ENCODE measurements at regions not wholly inside any gene's neighbourhood (a gene's known extent, or its start where the extent isn't known, plus 50 kb on each side); places are given as distances from the start of the nearest gene placed in this dataset.

GRCh38 chr2:71794611-71795010 is 341.2 kb downstream of the DYSF start:
- Mint-ChIP-seq H3K9me3 (no peaks in the 10 kb centered on the region), H3K27me3 (ENCODE audit: low read depth) (peaks cover 72% of the 10 kb centered on the region), H3K36me3 (ENCODE audit: low read depth) (no peaks in the 10 kb centered on the region), H3K4me3 (no peak overlapping the region), H3K27ac (no peak overlapping the region), H3K4me1 (peaks cover 36% of the 10 kb centered on the region)
- TF ChIP-seq, protein P1, sequence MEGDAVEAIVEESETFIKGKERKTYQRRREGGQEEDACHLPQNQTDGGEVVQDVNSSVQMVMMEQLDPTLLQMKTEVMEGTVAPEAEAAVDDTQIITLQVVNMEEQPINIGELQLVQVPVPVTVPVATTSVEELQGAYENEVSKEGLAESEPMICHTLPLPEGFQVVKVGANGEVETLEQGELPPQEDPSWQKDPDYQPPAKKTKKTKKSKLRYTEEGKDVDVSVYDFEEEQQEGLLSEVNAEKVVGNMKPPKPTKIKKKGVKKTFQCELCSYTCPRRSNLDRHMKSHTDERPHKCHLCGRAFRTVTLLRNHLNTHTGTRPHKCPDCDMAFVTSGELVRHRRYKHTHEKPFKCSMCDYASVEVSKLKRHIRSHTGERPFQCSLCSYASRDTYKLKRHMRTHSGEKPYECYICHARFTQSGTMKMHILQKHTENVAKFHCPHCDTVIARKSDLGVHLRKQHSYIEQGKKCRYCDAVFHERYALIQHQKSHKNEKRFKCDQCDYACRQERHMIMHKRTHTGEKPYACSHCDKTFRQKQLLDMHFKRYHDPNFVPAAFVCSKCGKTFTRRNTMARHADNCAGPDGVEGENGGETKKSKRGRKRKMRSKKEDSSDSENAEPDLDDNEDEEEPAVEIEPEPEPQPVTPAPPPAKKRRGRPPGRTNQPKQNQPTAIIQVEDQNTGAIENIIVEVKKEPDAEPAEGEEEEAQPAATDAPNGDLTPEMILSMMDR (IDR thresholded peaks at IDR 0.05; ENCODE audit: unreplicated experiment in 3 of 3), result no peak

- TF ChIP-seq, protein P1 (IDR thresholded peaks at IDR 0.05; ENCODE audit: unreplicated experiment in 3 of 3), result no peak
- Mint-ChIP-seq H3K4me3 (no peak overlapping the region), H3K27me3 (ENCODE audit: low read depth) (peaks cover 72% of the 10 kb centered on the region), H3K9me3 (no peaks in the 10 kb centered on the region), H3K4me1 (peaks cover 32% of the 10 kb centered on the region), H3K27ac (peak overlapping the region in 1 of 3 experiments; percentile 35), H3K36me3 (ENCODE audit: low read depth) (no peaks in the 10 kb centered on the region)
These were observed 340.6 kb downstream of the DYSF start for GRCh38 chr2:71793926-71794325.

GRCh38 chr2:71792926-71793761 is 339.8 kb downstream of the DYSF start:
- H3K27me3 Mint-ChIP-seq (ENCODE audit: low read depth), result peaks cover 72% of the 10 kb centered on the region
- H3K4me3 Mint-ChIP-seq, result peak overlapping the region in 1 of 3 experiments; percentile 43
- no peaks in the 10 kb centered on the region for H3K36me3 Mint-ChIP-seq (ENCODE audit: low read depth)
- H3K27ac Mint-ChIP-seq, result peak overlapping the region in 1 of 3 experiments; percentile 35
- TF ChIP-seq, protein P1 (IDR thresholded peaks at IDR 0.05; ENCODE audit: unreplicated experiment in 3 of 3), result no peak
- H3K4me1 Mint-ChIP-seq, result peaks cover 24% of the 10 kb centered on the region
- no peaks in the 10 kb centered on the region for H3K9me3 Mint-ChIP-seq

DNA sequence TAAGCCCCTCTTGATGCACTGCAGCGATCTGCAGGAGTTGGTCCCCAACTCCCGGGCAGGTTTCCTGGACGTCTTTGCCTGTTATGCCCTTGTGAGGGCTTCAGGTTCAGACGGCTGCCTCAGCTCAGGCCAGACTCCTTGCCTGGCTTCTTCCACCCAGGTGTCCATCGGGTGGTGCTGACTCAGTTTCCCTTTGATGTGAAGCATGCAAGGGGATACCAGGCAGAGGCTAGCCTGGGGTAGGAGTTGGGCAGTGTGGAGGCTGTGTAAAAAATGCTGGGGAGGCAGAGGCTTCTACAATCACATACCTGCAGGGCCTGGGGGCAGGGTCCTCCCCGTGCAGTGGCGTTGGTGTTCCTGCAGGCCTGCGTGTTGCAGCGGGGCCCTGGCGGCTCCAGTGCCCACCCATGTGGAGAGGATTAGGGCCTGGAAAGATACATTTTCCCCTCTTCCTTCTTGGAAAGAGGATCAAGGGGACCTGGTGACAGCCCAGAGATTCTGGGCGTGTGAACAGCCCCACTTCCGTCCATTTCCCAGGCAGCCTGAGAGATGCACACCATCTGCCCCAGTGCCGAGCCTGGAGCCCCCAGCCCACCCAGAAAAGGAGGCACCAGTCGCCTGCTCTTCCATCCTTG is 338.3 kb downstream of the DYSF start:
- Mint-ChIP-seq H3K27ac (no peak overlapping the region), H3K4me1 (peaks cover 13% of the 10 kb centered on the region), H3K27me3 (ENCODE audit: low read depth) (peaks cover 65% of the 10 kb centered on the region), H3K36me3 (ENCODE audit: low read depth) (no peaks in the 10 kb centered on the region), H3K9me3 (no peaks in the 10 kb centered on the region), H3K4me3 (no peak overlapping the region)
- TF ChIP-seq, protein P1 (IDR thresholded peaks at IDR 0.05; ENCODE audit: unreplicated experiment in 3 of 3), result no peak

- Mint-ChIP-seq H3K27me3 (ENCODE audit: low read depth) (peaks cover 65% of the 10 kb centered on the region), H3K4me3 (no peak overlapping the region), H3K36me3 (ENCODE audit: low read depth) (no peaks in the 10 kb centered on the region), H3K9me3 (no peaks in the 10 kb centered on the region), H3K4me1 (peaks cover 16% of the 10 kb centered on the region), H3K27ac (no peak overlapping the region)
- TF ChIP-seq, protein P1 (IDR thresholded peaks at IDR 0.05; ENCODE audit: unreplicated experiment in 3 of 3), result no peak
These were observed 337.7 kb downstream of the DYSF start for GRCh38 chr2:71791061-71791450.

All from nephron (organoid).